ENCODE measurements at regions not wholly inside any gene's neighbourhood (a gene's known extent, or its start where the extent isn't known, plus 50 kb on each side); places are given as distances from the start of the nearest gene placed in this dataset.
"Not testable (repeated sequence)": the region's sequence is repeated elsewhere in the genome, so short reads cannot be mapped to it uniquely, and the experiment has no call there.

DNA sequence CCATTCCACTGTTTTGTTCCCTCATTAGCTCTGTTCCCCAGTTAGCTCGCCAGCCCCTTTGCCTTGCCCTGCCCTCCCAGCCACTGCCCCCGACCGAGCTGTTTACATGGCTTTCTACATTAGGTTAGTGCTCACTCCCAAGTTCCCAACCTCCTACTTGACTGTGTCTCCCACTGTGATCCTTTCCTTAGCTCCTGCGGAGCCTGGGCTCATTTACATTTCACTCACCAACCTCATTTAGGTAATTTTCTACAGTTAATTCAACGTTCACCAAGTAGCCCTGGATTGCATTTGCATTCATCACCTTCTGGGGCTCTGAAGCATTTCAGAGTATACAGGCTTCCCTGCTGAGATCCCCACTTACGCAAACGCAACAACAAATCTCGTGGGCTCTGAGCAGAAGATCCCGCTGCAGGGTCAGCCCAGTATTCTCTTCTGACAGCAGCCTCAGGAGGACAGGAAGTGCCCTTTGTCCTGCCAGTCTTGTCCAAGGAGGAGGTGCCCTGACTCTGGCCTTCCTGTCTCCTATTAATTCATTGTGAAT, 325.8 kb upstream of the CCL2 start:
- H3K9me3 ChIP-seq (ENCODE audit: control insufficient read depth in 4 of 4, low read length in 3 of 4) = no peaks in the 10 kb centered on the region
- H3K27me3 ChIP-seq (ENCODE audit: control insufficient read depth in 4 of 4, insufficient read depth in 4 of 4, low read length in 3 of 4) = no peaks in the 10 kb centered on the region
- TF ChIP-seq HNF4G (IDR thresholded peaks at IDR 0.05) = no peak
- TF ChIP-seq SP1 (IDR thresholded peaks at IDR 0.05) = no peak
- no peak for TF ChIP-seq MAX (IDR thresholded peaks at IDR 0.05)
- TF ChIP-seq RXRA (IDR thresholded peaks at IDR 0.05) = no peak
- TF ChIP-seq TAF1 (conservative IDR thresholded peaks at IDR 0.05) = no peak
- no peak for TF ChIP-seq JUND (IDR thresholded peaks at IDR 0.05)
- H3K9ac ChIP-seq (ENCODE audit: low read depth in 1 of 2, low read length in 2 of 2) = no peak overlapping the region
- no peaks in the 10 kb centered on the region for H3K4me1 ChIP-seq (ENCODE audit: control insufficient read depth in 4 of 4, insufficient read depth in 4 of 4, low read length in 3 of 4)
- DNase-seq (ENCODE audit: low spot score) = no peak
- H3K36me3 ChIP-seq (ENCODE audit: control insufficient read depth in 4 of 4, insufficient read depth in 3 of 4, low read depth in 1 of 4, low read length in 3 of 4) = no peaks in the 10 kb centered on the region
- H3K4me3 ChIP-seq (ENCODE audit: low read depth in 1 of 3, low read length in 3 of 3) = no peak overlapping the region
- H3K27ac ChIP-seq (ENCODE audit: low read depth in 1 of 2, low read length in 2 of 2) = no peak overlapping the region
- WGBS = 41% methylated on average over 9 of the region's 9 CpGs

DNA sequence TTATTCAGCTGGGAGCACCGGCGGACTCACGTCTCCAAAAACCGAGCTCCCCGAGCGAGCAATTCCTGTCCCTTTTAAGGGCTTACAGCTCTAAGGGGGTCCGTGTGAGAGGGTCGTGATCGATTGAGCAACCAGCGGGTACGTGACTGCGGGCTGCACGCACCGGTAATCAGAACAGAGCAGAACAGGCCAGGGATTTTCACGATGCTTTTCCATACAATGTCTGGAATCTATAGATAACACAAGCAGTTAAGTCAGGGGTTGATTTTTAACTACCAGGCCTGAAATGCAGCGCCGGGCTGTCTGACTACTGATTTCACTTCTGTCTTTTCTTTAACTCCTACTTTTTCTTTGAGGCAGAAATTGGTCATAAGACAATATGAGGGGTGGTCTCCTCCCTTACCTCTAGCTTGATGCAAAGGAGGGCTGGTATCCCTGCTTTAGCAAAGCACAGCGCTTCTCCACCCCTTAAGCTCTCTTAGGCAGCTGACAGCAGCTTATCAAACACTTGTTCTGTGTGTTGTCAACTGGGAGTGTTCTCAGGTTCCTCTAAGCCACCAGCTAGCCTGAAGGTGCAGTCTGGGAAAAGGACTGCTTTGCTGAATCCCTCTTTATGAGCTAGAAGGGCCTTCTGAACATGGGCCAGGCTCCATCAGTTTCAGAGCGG, 323.8 kb upstream of the CCL2 start:
- H3K4me1 ChIP-seq (ENCODE audit: control insufficient read depth in 4 of 4, insufficient read depth in 4 of 4, low read length in 3 of 4); H3K27ac ChIP-seq (ENCODE audit: low read depth in 1 of 2, low read length in 2 of 2); H3K27me3 ChIP-seq (ENCODE audit: control insufficient read depth in 4 of 4, insufficient read depth in 4 of 4, low read length in 3 of 4); H3K4me3 ChIP-seq (ENCODE audit: low read depth in 1 of 3, low read length in 3 of 3); H3K9ac ChIP-seq (ENCODE audit: low read depth in 1 of 2, low read length in 2 of 2); H3K36me3 ChIP-seq (ENCODE audit: control insufficient read depth in 4 of 4, insufficient read depth in 3 of 4, low read depth in 1 of 4, low read length in 3 of 4); H3K9me3 ChIP-seq (ENCODE audit: control insufficient read depth in 4 of 4, low read length in 3 of 4): not testable (repeated sequence)
- WGBS = 61% methylated on average over 19 of the region's 19 CpGs
- peak; percentile 39 for DNase-seq (ENCODE audit: low spot score)

DNA sequence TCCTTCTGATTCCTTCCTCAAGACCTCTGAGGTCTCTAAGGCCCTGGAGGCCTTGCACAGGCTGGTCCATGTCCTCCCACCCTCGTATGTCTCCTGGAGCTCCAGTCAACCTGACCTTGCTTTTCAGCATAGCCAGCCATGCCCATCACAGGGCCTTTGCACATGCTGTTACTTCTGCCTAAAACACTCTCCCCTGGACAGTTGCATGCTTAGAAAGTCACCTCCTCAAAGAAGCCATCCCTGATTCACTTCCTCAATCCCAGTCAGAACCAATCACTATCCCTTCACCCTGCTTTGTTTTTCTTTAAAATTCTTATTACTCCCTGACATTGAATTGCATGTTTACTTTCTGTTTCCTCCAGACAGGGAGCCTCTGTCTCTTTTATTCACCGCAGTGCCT, 322.1 kb upstream of the CCL2 start:
- DNase-seq (ENCODE audit: low spot score) = no peak
- no peaks in the 10 kb centered on the region for H3K9me3 ChIP-seq (ENCODE audit: control insufficient read depth in 4 of 4, low read length in 3 of 4)
- H3K27ac ChIP-seq (ENCODE audit: low read depth in 1 of 2, low read length in 2 of 2) = no peak overlapping the region
- H3K9ac ChIP-seq (ENCODE audit: low read depth in 1 of 2, low read length in 2 of 2) = no peak overlapping the region
- no peaks in the 10 kb centered on the region for H3K36me3 ChIP-seq (ENCODE audit: control insufficient read depth in 4 of 4, insufficient read depth in 3 of 4, low read depth in 1 of 4, low read length in 3 of 4)
- H3K4me3 ChIP-seq (ENCODE audit: low read depth in 1 of 3, low read length in 3 of 3) = no peak overlapping the region
- peaks cover 0 to 8% (median 1%) of the 10 kb centered on the region in 4 donors for H3K27me3 ChIP-seq (ENCODE audit: control insufficient read depth in 4 of 4, insufficient read depth in 4 of 4, low read length in 3 of 4)
- no peaks in the 10 kb centered on the region for H3K4me1 ChIP-seq (ENCODE audit: control insufficient read depth in 4 of 4, insufficient read depth in 4 of 4, low read length in 3 of 4)
- no peak for TF ChIP-seq FOXA1 (IDR thresholded peaks at IDR 0.05)
- TF ChIP-seq RXRA (IDR thresholded peaks at IDR 0.05) = no peak
- no peak for TF ChIP-seq FOXA2 (IDR thresholded peaks at IDR 0.05)
- no peak for TF ChIP-seq TAF1 (conservative IDR thresholded peaks at IDR 0.05)
- TF ChIP-seq, protein P1, sequence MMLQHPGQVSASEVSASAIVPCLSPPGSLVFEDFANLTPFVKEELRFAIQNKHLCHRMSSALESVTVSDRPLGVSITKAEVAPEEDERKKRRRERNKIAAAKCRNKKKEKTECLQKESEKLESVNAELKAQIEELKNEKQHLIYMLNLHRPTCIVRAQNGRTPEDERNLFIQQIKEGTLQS (IDR thresholded peaks at IDR 0.05) = no peak
- TF ChIP-seq SP1 (IDR thresholded peaks at IDR 0.05) = no peak
- no peak for TF ChIP-seq HNF4G (IDR thresholded peaks at IDR 0.05)
- no peak for TF ChIP-seq YY1 (IDR thresholded peaks at IDR 0.05)
- TF ChIP-seq CTCF (IDR thresholded peaks at IDR 0.05; ENCODE audit: low read depth, low read length, missing input control) = no peak
- TF ChIP-seq NR2F2 (IDR thresholded peaks at IDR 0.05) = no peak
- TF ChIP-seq, protein P2, sequence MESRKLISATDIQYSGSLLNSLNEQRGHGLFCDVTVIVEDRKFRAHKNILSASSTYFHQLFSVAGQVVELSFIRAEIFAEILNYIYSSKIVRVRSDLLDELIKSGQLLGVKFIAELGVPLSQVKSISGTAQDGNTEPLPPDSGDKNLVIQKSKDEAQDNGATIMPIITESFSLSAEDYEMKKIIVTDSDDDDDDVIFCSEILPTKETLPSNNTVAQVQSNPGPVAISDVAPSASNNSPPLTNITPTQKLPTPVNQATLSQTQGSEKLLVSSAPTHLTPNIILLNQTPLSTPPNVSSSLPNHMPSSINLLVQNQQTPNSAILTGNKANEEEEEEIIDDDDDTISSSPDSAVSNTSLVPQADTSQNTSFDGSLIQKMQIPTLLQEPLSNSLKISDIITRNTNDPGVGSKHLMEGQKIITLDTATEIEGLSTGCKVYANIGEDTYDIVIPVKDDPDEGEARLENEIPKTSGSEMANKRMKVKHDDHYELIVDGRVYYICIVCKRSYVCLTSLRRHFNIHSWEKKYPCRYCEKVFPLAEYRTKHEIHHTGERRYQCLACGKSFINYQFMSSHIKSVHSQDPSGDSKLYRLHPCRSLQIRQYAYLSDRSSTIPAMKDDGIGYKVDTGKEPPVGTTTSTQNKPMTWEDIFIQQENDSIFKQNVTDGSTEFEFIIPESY (IDR thresholded peaks at IDR 0.05) = no peak
- TF ChIP-seq GABPA (IDR thresholded peaks at IDR 0.05 in 1 of 2, conservative IDR thresholded peaks at IDR 0.05 in 1 of 2) = no peak
- TF ChIP-seq EGR1 (IDR thresholded peaks at IDR 0.05; ENCODE audit: low read depth in 2 of 2) = no peak
- no peak for TF ChIP-seq RAD21 (IDR thresholded peaks at IDR 0.05)
- WGBS = 75% methylated on average over 2 of the region's 2 CpGs

All from liver (tissue), 8 donors.